ENCODE measurements at regions not wholly inside any gene's neighbourhood (a gene's known extent, or its start where the extent isn't known, plus 50 kb on each side); places are given as distances from the start of the nearest gene placed in this dataset.

DNA sequence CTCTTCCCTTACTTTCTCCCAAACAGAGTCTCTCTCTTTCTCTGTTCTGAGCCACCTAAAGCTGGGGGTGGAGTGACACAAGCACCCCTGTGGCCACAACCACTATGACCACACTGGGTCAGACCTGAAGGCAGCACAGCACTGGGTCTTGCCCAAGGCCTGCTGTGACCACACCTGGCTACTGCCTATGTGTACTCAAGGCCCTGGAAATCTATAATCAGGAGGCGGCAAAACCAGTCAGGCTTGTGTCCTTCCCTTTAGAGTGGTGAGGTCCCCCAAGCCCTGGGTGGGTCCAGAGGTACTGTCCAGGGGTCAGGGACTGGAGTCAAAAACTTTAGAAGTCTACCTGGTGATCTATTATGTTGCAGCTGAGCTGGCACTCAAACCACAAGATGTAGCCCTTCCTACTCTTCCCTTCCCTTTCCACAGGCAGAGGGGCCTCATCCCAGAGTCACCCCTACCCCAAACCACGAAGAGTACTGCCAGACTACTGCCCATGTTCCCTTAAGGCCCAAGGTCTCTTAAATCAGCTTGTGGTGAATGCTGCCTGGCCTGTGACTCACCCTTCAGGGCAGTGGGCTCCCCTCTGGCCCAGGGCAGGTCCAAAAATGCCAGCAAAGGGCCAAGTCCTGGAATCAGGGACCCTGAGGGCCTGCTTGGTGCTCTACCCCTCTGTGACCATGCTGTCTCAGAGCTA is 179.8 kb upstream of the DYRK2 start (continued):
- TF ChIP-seq, protein P1, sequence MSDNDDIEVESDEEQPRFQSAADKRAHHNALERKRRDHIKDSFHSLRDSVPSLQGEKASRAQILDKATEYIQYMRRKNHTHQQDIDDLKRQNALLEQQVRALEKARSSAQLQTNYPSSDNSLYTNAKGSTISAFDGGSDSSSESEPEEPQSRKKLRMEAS (IDR thresholded peaks at IDR 0.05): no peak

DNA sequence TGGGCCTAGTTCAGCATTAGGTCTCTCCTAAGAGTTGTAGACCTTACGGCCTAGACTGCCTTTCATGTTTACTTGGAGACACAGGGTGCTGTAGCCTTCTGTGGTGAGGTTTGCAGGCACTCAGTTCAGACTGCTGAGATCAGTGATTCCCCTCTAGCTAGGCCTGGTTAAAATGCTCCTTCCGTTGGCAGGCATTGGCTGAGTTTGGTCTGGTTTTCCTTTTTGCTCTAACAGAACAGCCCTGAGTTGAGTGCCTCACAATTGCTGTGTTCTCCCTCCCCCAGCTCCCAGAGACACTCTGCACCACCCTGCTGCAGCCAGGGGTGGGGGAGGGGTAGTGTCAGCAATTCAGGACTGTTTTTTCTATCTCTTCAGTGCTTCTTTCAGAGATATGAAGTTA is 178.9 kb upstream of the DYRK2 start:
- TF ChIP-seq EZH2 (IDR thresholded peaks at IDR 0.05) (no peak), EGR1 (IDR thresholded peaks at IDR 0.05; ENCODE audit: low read depth) (no peak), CBX3 (IDR thresholded peaks at IDR 0.05; ENCODE audit: low read depth) (no peak), POLR2A (IDR thresholded peaks at IDR 0.05; ENCODE audit: borderline replicate concordance, extremely low read depth, insufficient read depth, insufficient read length) (no peak), ELF1 (IDR thresholded peaks at IDR 0.05; ENCODE audit: borderline replicate concordance, low read depth) (no peak), ZFX (IDR thresholded peaks at IDR 0.05) (no peak), ZNF274 (IDR thresholded peaks at IDR 0.05; ENCODE audit: low read depth, low read length) (no peak), TCF7L2 (IDR thresholded peaks at IDR 0.05; ENCODE audit: borderline replicate concordance, extremely low read depth, insufficient read depth, insufficient read length) (no peak), EZH2phosphoT487 (IDR thresholded peaks at IDR 0.05; ENCODE audit: borderline replicate concordance) (no peak), SIN3A (IDR thresholded peaks at IDR 0.05; ENCODE audit: low read depth) (no peak), JUND (IDR thresholded peaks at IDR 0.05) (no peak), FOSL1 (IDR thresholded peaks at IDR 0.05; ENCODE audit: low read depth) (no peak), YY1 (IDR thresholded peaks at IDR 0.05; ENCODE audit: extremely low read depth, insufficient replicate concordance, low read depth, low read length) (no peak), POLR2AphosphoS5 (IDR thresholded peaks at IDR 0.05; ENCODE audit: low read depth, low read length) (no peak), RAD21 (IDR thresholded peaks at IDR 0.05; ENCODE audit: low read depth) (no peak), SP1 (IDR thresholded peaks at IDR 0.05; ENCODE audit: low read depth) (no peak), SRF (IDR thresholded peaks at IDR 0.05; ENCODE audit: low read depth) (no peak), CEBPB (IDR thresholded peaks at IDR 0.05; ENCODE audit: low read depth) (no peak)
- TF ChIP-seq, protein P2, sequence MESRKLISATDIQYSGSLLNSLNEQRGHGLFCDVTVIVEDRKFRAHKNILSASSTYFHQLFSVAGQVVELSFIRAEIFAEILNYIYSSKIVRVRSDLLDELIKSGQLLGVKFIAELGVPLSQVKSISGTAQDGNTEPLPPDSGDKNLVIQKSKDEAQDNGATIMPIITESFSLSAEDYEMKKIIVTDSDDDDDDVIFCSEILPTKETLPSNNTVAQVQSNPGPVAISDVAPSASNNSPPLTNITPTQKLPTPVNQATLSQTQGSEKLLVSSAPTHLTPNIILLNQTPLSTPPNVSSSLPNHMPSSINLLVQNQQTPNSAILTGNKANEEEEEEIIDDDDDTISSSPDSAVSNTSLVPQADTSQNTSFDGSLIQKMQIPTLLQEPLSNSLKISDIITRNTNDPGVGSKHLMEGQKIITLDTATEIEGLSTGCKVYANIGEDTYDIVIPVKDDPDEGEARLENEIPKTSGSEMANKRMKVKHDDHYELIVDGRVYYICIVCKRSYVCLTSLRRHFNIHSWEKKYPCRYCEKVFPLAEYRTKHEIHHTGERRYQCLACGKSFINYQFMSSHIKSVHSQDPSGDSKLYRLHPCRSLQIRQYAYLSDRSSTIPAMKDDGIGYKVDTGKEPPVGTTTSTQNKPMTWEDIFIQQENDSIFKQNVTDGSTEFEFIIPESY (IDR thresholded peaks at IDR 0.05; ENCODE audit: extremely low read depth, insufficient replicate concordance, low read length): no peak
- TF ChIP-seq, protein P3, sequence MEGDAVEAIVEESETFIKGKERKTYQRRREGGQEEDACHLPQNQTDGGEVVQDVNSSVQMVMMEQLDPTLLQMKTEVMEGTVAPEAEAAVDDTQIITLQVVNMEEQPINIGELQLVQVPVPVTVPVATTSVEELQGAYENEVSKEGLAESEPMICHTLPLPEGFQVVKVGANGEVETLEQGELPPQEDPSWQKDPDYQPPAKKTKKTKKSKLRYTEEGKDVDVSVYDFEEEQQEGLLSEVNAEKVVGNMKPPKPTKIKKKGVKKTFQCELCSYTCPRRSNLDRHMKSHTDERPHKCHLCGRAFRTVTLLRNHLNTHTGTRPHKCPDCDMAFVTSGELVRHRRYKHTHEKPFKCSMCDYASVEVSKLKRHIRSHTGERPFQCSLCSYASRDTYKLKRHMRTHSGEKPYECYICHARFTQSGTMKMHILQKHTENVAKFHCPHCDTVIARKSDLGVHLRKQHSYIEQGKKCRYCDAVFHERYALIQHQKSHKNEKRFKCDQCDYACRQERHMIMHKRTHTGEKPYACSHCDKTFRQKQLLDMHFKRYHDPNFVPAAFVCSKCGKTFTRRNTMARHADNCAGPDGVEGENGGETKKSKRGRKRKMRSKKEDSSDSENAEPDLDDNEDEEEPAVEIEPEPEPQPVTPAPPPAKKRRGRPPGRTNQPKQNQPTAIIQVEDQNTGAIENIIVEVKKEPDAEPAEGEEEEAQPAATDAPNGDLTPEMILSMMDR (IDR thresholded peaks at IDR 0.05 in 2 of 3, conservative IDR thresholded peaks at IDR 0.05 in 1 of 3; ENCODE audit: borderline replicate concordance in 1 of 3, insufficient read depth in 1 of 3, low read depth in 2 of 3, low read length in 2 of 3): no peak
- H3K4me2 ChIP-seq (ENCODE audit: low read length): no peak overlapping the region

More for the DNA sequence above, 178.9 kb upstream of the DYRK2 start:
- BruUV-seq (replicated peaks): no TSS peak
- H3K27me3 ChIP-seq (ENCODE audit: insufficient read depth, low read length): no peaks in the 10 kb centered on the region
- ChIA-PET RAD21 (ENCODE audit: low non-redundant PET in 1 of 2, low total read pairs in 2 of 2, uncharacterized antibody in 2 of 2, unreplicated experiment in 2 of 2) (no interaction called here), POLR2A (no interaction called here), CTCF (no interaction called here)
- intact Hi-C loops (cut with micrococcal nuclease): no loop called here
- H3K79me2 ChIP-seq (ENCODE audit: insufficient read depth, low read length): no peaks in the 10 kb centered on the region
- no peak overlapping the region for H3K27ac ChIP-seq (ENCODE audit: low read depth, low read length)
- H3K9me3 ChIP-seq (ENCODE audit: control insufficient read depth in 1 of 2, insufficient read depth in 1 of 2, low read depth in 1 of 2, low read length in 2 of 2): no peaks in the 10 kb centered on the region
- H3K4me1 ChIP-seq (ENCODE audit: control insufficient read depth in 1 of 2, insufficient read depth in 2 of 2, low read length in 2 of 2): no peaks in the 10 kb centered on the region
- no peaks in the 10 kb centered on the region for H4K20me1 ChIP-seq (ENCODE audit: insufficient read depth)
- H2AFZ ChIP-seq (ENCODE audit: low read depth, low read length, poor library complexity, severe bottlenecking): no peak overlapping the region
- no peaks in the 10 kb centered on the region for H3K36me3 ChIP-seq (ENCODE audit: control insufficient read depth in 1 of 2, insufficient read depth in 2 of 2, low read length in 2 of 2)
- no peak overlapping the region for H3K4me3 ChIP-seq (replicated peaks in 1 of 2; ENCODE audit: low read depth in 1 of 2, low read length in 2 of 2)
- H3K9me2 ChIP-seq (ENCODE audit: insufficient read depth): no peaks in the 10 kb centered on the region
- no peak overlapping the region for H3K9ac ChIP-seq (ENCODE audit: low read length)
- DNase-seq (ENCODE audit: low read depth, low spot score): no peak
- ATAC-seq: no peak
